Esophagus (tissue), 2 donors: ENCODE measurements at regions not wholly inside any gene's neighbourhood (a gene's known extent, or its start where the extent isn't known, plus 50 kb on each side); places are given as distances from the start of the nearest gene placed in this dataset.
"Not testable (repeated sequence)": the region's sequence is repeated elsewhere in the genome, so short reads cannot be mapped to it uniquely, and the experiment has no call there.

ENCODE experiments used
- H3K27ac ChIP-seq, 2 donors: one replicate each; pipeline ENCODE4 v1.5.1; 2013; ENCODE audit warnings: low read depth in 2 of 2, mild to moderate bottlenecking in 2 of 2, inconsistent platforms in 1 of 2, low read length in 1 of 2, moderate library complexity in 1 of 2
- H3K27me3 ChIP-seq, 2 donors: one replicate each; pipeline ENCODE4 v1.6.1; 2013; ENCODE audit warnings: low read length in 2 of 2, control low read depth in 1 of 2, mild to moderate bottlenecking in 1 of 2; ENCODE audit not compliant: insufficient read depth in 2 of 2, control insufficient read depth in 1 of 2
- H3K36me3 ChIP-seq, 2 donors: one replicate each; pipeline ENCODE4 v1.6.1; 2013; ENCODE audit warnings: low read length in 1 of 2; ENCODE audit not compliant: control insufficient read depth in 2 of 2, insufficient read depth in 2 of 2
- H3K4me1 ChIP-seq, 2 donors: one replicate each; pipeline ENCODE4 v1.6.1; 2013; ENCODE audit warnings: low read length in 1 of 2; ENCODE audit not compliant: control insufficient read depth in 2 of 2, insufficient read depth in 2 of 2
- H3K4me3 ChIP-seq, 2 donors: one replicate each; pipeline ENCODE4 v1.5.1; 2013; ENCODE audit warnings: low read length in 2 of 2, mild to moderate bottlenecking in 2 of 2, low read depth in 1 of 2, moderate library complexity in 1 of 2
- H3K9me3 ChIP-seq, 2 donors: one replicate each; pipeline ENCODE4 v1.6.1; 2013; ENCODE audit warnings: mild to moderate bottlenecking in 2 of 2, low read depth in 1 of 2, low read length in 1 of 2, moderate library complexity in 1 of 2; ENCODE audit not compliant: control insufficient read depth in 2 of 2, insufficient read depth in 1 of 2
- WGBS, 2 donors: extraction: QIAGEN DNeasy Blood & Tissue Kit; methylation state at CpG; one replicate each; pipeline ENCODE4 v1.1.7; 2013; 5-methylcytosine and 5-hydroxymethylcytosine counted together
- donor health status: healthy with polysubstance abuse.
- donor health status: Bipolar disorder and iron deficiency.

DNA sequence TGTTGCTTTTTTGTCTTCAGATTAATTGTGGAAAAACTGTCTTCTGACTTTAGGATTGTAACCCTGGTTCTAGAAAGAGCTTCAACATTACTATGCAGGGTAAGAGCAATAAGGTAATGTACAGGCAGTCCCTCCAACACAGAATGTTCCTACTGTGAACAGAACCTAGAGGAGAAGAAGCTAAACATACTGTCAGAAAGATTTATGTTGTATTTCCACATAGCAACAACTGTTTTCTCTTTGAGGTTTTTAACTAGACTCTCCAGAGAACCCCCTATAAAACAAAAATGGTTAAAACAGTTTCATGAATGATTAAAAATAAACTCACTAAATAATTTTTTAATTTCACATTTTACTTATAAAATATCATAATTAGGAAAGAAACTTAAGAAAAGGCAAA is 64.3 kb upstream of the NAA35 start:
- Histone ChIP-seq H3K36me3 (no peaks in the 10 kb centered on the region), H3K27me3 (no peaks in the 10 kb centered on the region), H3K27ac (no peak overlapping the region), H3K4me3 (no peak overlapping the region), H3K9me3 (no peaks in the 10 kb centered on the region), H3K4me1 (no peaks in the 10 kb centered on the region)

DNA sequence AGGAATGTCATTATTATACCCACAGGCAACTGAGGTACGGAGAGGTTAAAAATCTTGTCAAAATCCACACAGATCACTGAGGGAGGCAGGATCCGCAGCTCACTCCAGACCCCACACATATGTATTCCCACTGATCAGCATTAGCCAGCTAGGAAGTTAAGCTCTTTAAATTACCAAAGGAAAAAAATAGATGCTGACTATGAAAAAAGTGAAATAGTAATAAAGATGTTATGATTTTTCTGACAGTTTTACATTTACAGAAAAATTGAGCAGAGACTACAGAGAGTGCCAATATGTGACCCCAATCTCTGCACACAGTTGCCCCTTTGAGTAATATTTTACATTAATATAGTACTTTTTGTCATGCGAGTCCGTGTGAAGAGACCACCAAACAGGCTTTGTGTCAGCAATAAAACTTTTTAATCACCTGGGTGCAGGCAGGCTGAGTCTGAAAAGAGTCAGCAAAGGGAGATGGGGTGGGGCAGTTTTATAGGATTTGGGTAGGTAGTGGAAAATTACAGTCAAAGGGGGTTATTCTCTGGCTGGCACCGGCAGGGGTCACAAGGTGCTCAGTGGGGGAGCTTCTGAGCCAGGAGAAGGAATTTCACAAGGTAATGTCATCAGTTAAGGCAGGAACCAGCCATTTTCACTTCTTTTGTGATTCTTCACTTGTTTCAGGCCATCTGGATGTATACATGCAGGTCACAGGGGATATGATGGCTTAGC is 61.9 kb upstream of the NAA35 start:
- 76 to 79% methylated on average over 5 of the region's 5 CpGs for WGBS, 2 donors
- H3K27ac ChIP-seq, H3K4me1 ChIP-seq: not testable (repeated sequence)

DNA sequence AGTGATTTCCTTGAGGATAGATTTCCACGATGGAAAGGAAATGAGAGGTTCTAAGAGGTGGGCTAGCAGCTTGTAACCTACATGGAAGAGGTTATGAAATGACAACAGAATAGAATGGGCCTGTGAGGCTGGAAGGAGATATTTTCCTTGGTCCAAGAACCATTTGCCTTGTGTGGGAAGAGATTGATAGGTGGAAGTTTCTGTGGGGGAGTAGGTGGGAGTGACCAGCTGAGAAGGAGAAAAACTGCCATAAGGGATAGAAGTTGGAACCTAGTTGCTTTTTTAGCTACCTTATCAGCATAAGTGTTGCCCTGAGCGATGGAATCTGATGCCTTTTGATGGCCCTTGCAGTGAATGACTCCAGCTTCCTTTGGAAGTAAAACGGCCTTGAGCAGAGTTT is 60.4 kb upstream of the NAA35 start:
- H3K9me3 ChIP-seq, H3K27me3 ChIP-seq, H3K4me3 ChIP-seq, H3K4me1 ChIP-seq, H3K27ac ChIP-seq, H3K36me3 ChIP-seq: not testable (repeated sequence)
- WGBS, 2 donors, result 69 to 76% methylated on average over 3 of the region's 3 CpGs

More for the DNA sequence above, 61.9 kb upstream of the NAA35 start:
- not testable (repeated sequence) for H3K4me3 ChIP-seq, H3K9me3 ChIP-seq, H3K36me3 ChIP-seq, H3K27me3 ChIP-seq

DNA sequence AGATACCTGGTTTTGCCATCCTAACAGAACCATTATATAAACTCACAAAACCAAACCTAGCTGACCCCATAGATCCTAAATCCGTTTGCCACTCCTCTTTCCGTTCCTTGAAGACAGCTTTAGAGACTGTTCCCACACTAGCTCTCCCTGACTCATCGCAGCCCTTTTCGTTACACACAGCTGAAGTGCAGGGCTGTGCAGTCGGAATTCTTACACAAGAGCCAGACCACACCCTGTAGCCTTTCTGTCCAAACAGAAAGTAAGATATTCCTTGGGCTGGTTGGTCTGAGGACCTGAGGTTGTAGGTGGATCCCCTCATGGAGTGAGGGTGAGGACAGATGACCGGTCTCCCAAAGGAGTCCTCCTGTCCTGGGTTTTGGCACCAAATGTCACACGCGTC is 56.7 kb upstream of the NAA35 start:
- H3K9me3 ChIP-seq, result no peaks in the 10 kb centered on the region
- no peaks in the 10 kb centered on the region for H3K27me3 ChIP-seq
- H3K4me1 ChIP-seq, result no peaks in the 10 kb centered on the region
- H3K27ac ChIP-seq, result no peak overlapping the region
- H3K4me3 ChIP-seq, result no peak overlapping the region
- no peaks in the 10 kb centered on the region for H3K36me3 ChIP-seq
- WGBS, 2 donors, result 92% methylated on average over 8 of the region's 8 CpGs

DNA sequence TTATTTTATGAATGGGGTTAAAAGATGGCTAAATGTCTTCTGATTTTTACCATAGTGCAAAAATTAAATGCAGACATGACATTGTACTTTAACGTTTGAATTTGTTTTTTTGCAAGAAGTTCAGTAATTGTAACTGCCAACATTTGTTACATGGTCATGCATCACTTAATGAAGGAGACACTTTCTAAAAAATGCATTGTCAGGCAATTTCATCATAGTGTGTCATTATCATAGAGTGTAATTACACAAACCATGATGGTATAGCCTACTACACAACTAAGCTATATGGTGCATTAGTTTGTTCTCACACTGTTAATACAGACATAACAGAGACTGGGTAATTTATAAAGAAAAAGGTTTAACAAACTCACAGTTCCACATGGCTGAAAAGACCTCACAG is 50.0 kb upstream of the NAA35 start:
- Histone ChIP-seq H3K4me3 (no peak overlapping the region), H3K36me3 (no peaks in the 10 kb centered on the region), H3K27ac (no peak overlapping the region), H3K27me3 (no peaks in the 10 kb centered on the region), H3K4me1 (no peaks in the 10 kb centered on the region), H3K9me3 (no peaks in the 10 kb centered on the region)
- 49 to 54% methylated on average over 1 of the region's 1 CpG for WGBS, 2 donors
